Heart left ventricle (tissue), 16 donors: ENCODE measurements at regions not wholly inside any gene's neighbourhood (a gene's known extent, or its start where the extent isn't known, plus 50 kb on each side); places are given as distances from the start of the nearest gene placed in this dataset.
"Not testable (repeated sequence)": the region's sequence is repeated elsewhere in the genome, so short reads cannot be mapped to it uniquely, and the experiment has no call there.

Source experiments
- ATAC-seq, 4 donors: fragments of 200-7000 bp; cut with Tn5 transposase; one replicate each; pipeline ENCODE4 v1.9.1; 2020 to 2022; ENCODE audit warnings: moderate library complexity in 4 of 4, mild to moderate bottlenecking in 3 of 4, moderate number of reproducible peaks in 1 of 4
- DNase-seq, 5 donors: peaks; one replicate each; pipeline ENCODE4 v3.0.0-alpha.2; 2020
- H3K27ac ChIP-seq, 12 donors: fragments of 200-600 bp; sonication (generic) in 4 of 12; one replicate each; pipeline versions ENCODE4 v1.5.0 to v1.8.0; 2016 to 2022; ENCODE audit warnings: mild to moderate bottlenecking in 2 of 12
- H3K27me3 ChIP-seq, 9 donors: fragments of 200-600 bp; sonication (generic) in 2 of 9; one replicate each; pipeline versions ENCODE4 v1.5.1 to v1.8.0; 2016 to 2022; ENCODE audit warnings: mild to moderate bottlenecking in 3 of 9
- H3K36me3 ChIP-seq, 9 donors: fragments of 200-600 bp; sonication (generic) in 2 of 9; one replicate each; pipeline versions ENCODE4 v1.5.0 to v1.8.0; 2018 to 2022; ENCODE audit warnings: mild to moderate bottlenecking in 2 of 9
- H3K4me1 ChIP-seq, 12 donors: fragments of 200-600 bp; sonication (generic) in 4 of 12; one replicate each; pipeline versions ENCODE4 v1.5.0 to v1.8.0; 2016 to 2022; ENCODE audit warnings: mild to moderate bottlenecking in 3 of 12
- H3K4me3 ChIP-seq, 12 donors: fragments of 200-600 bp; sonication (generic) in 4 of 12; one replicate each; pipeline versions ENCODE4 v1.5.0 to v1.8.0; 2017 to 2022; ENCODE audit warnings: mild to moderate bottlenecking in 9 of 12, moderate library complexity in 4 of 12
- H3K9me3 ChIP-seq, 12 donors: fragments of 200-600 bp; sonication (generic) in 4 of 12; one replicate each; pipeline versions ENCODE4 v1.5.0 to v1.8.0; 2016 to 2022; ENCODE audit warnings: mild to moderate bottlenecking in 1 of 12
- CTCF ChIP-seq, 12 donors: fragments of 200-600 bp; sonication (generic) in 4 of 12; IDR thresholded peaks; one replicate each; pipeline versions ENCODE4 v1.5.0 to v1.8.0; 2018 to 2022; ENCODE audit warnings: antibody characterized with exemption in 12 of 12, mild to moderate bottlenecking in 5 of 12
- POLR2A ChIP-seq, 2 donors: fragments of 450-650 bp; IDR thresholded peaks; one replicate each; pipeline ENCODE4 v1.6.1; 2017; ENCODE audit warnings: antibody characterized with exemption in 2 of 2, mild to moderate bottlenecking in 2 of 2, moderate library complexity in 2 of 2
- WGBS, 4 donors: extraction: QIAGEN DNeasy Blood & Tissue Kit in 2 of 4; methylation state at CpG; one replicate each; pipeline versions ENCODE4 v1.1.5 to v1.1.7; 2013 to 2018; 5-methylcytosine and 5-hydroxymethylcytosine counted together
- intact Hi-C, 10 donors: fragments of 100-400 bp; cut with DNase I; formaldehyde crosslinking; loops; one replicate each; pipeline versions ENCODE4 v1.11.1 to v1.14.2; 2022
- donor health status: ischemic (EF 13 %, LVEDD 7.1; RV severe dilation, severe dysfunction).
- donor health status: healthy with polysubstance abuse.
- donor health status: DM: no; HTN: yes; CAD: no.
- donor health status: DM: no; HTN: no; CAD: no.
- donor health status: ischemic (EF 25% LVEDD 6.9; RV normal size, moderate dysfunction).
- donor health status: ischemic (EF 25% LVEDD 5.7; RV mildly dilated, moderate dysfunction).
- donor health status: healthy.
- donor health status: DM: yes; HTN: yes; CAD: no.
- donor health status: ischemic (EF 35%, LVEDD 5.7; RV mildly dilated, moderate dysfunction).
- donor health status: nonischemic (EF 11% LVEDD 7.7; RV severe dilation, severe dysfunction).
- donor health status: DM: yes; HTN: yes; CAD: no.
- donor health status: PGD.
- donor health status: ischemic (EF 29% LVEDD 5.4; RV normal size, mild dysfunction).
- donor health status: nonischemic (EF 23%, LVEDD 6.1; RV moderate dilation, normal function).

- no peak for ATAC-seq
- no peak for DNase-seq
- Histone ChIP-seq H3K4me3 (no peak overlapping the region), H3K9me3 (peaks cover 0 to 10% (median 0%) of the 10 kb centered on the region in 12 donors), H3K27ac (no peak overlapping the region), H3K36me3 (peaks cover 0 to 5% (median 0%) of the 10 kb centered on the region in 9 donors), H3K4me1 (peaks cover 0 to 45% (median 22%) of the 10 kb centered on the region in 12 donors), H3K27me3 (no peaks in the 10 kb centered on the region)
- intact Hi-C loops, result loop anchor here in 7 of 10 donors (10.0 kb wide), 4 partner anchors 149 to 251 kb away; partner anchors contain the start of genes ZNF267 (in 4 of the 7) and RUSF1 (in 1 of the 7)
- 78 to 96% (median 93%) methylated on average over 4 of the region's 4 CpGs for WGBS, 4 donors
- TF ChIP-seq POLR2A (IDR thresholded peaks at IDR 0.05), result no peak
- TF ChIP-seq CTCF (IDR thresholded peaks at IDR 0.05), result no peak
These were observed 157.7 kb upstream of the ZNF267 start for GRCh38 chr16:31715915-31716314.

DNA sequence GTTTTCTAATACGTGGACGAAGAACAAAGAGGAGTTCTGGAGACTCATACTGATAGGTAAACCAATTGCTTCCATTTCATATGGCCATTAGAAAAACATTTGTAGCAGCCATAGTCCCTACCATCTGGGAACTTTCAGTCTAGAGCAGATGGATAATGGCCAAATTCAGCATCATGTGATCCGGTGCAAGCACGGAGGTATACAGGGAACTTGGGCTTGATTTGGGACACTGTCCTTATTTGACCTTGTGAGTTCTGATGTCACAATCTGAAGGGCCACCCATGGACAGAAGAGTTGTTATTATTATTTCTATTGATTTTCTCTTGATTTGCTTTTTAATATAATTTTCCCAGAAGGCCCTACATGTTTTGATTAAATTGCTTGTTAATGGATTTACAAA, 154.6 kb upstream of the ZNF267 start:
- peak overlapping the region in 1 of 12 donors; percentile 22 for H3K27ac ChIP-seq
- 29 to 39% (median 32%) methylated on average over 4 of the region's 4 CpGs for WGBS, 4 donors
- ATAC-seq (peak; percentile 56 to 80 (median 67)), DNase-seq (no peak)
- H3K4me3 ChIP-seq, result no peak overlapping the region
- intact Hi-C loops, result loop anchor here in 7 of 10 donors (10.0 kb wide), 4 partner anchors 146 to 254 kb away; partner anchors contain the start of genes ZNF267 (in 4 of the 7) and RUSF1 (in 1 of the 7)
- peaks cover 0 to 13% (median 4%) of the 10 kb centered on the region in 9 donors for H3K36me3 ChIP-seq
- no peak for TF ChIP-seq CTCF (IDR thresholded peaks at IDR 0.05)
- no peak for TF ChIP-seq POLR2A (IDR thresholded peaks at IDR 0.05)
- peaks cover 0 to 45% (median 22%) of the 10 kb centered on the region in 12 donors for H3K4me1 ChIP-seq
- H3K9me3 ChIP-seq, result peaks cover 0 to 10% (median 0%) of the 10 kb centered on the region in 12 donors
- no peaks in the 10 kb centered on the region for H3K27me3 ChIP-seq

- Histone ChIP-seq H3K4me1 (no peaks in the 10 kb centered on the region), H3K4me3 (no peak overlapping the region), H3K27ac (no peak overlapping the region), H3K9me3 (peaks cover 0 to 68% (median 10%) of the 10 kb centered on the region in 12 donors), H3K36me3 (peaks cover 0 to 87% (median 23%) of the 10 kb centered on the region in 9 donors), H3K27me3 (no peaks in the 10 kb centered on the region)
- ATAC-seq (no peak), DNase-seq (no peak)
- intact Hi-C loops, result no loop called here
- TF ChIP-seq CTCF (IDR thresholded peaks at IDR 0.05) (no peak), POLR2A (IDR thresholded peaks at IDR 0.05) (no peak)
These were observed 146.1 kb upstream of the ZNF267 start for GRCh38 chr16:31727553-31727952.

DNA sequence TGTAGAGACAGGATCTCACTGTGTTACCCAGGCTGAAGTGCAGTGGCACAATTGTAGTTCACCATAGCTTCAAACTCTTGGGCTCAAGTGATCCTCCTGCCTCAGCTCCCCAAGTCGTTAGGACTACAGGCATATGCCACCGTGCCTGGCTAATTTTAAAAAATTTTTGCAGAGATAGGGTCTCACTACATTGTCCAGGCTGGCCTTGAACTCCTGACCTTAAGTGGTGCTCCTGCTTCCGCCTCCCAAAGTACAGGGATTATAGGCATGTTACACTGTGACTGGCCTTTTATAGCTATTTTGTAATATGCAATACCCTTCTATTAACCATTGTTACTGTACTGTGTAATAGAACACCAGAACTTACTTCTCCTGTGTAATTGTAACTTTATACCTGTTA, 139.3 kb upstream of the ZNF267 start:
- peaks cover 0 to 95% (median 42%) of the 10 kb centered on the region in 12 donors for H3K9me3 ChIP-seq
- no peak overlapping the region for H3K4me3 ChIP-seq
- H3K4me1 ChIP-seq, result no peaks in the 10 kb centered on the region
- ATAC-seq (no peak), DNase-seq (no peak)
- 96 to 97% (median 97%) methylated on average over 3 of the region's 3 CpGs for WGBS, 4 donors
- peaks cover 0 to 89% (median 34%) of the 10 kb centered on the region in 9 donors for H3K36me3 ChIP-seq
- intact Hi-C loops, result loop anchor here in 1 of 10 donors (10.0 kb wide), 1 partner anchor 59 kb away; no protein-coding TSS in a partner anchor
- TF ChIP-seq POLR2A (IDR thresholded peaks at IDR 0.05) (no peak), CTCF (IDR thresholded peaks at IDR 0.05) (no peak)
- no peak overlapping the region for H3K27ac ChIP-seq
- no peaks in the 10 kb centered on the region for H3K27me3 ChIP-seq

DNA sequence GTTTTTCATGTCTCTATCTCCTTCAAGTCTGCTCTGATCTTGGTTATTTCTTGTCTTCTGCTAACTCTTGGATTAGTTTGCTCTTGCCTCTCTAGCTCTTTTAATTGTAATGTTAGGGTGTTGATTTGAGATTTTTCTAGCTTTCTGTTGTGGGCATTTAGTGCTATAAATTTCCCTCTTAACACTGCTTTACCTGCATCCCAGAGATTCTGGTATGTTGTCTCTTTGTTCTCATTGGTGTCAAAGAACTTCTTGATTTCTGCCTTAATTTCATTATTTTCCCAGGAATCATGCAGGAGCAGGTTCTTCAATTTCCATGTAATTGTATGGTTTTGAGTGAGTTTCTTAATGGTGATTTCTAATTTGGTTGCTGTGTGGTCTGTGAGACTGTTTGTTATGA, 128.5 kb upstream of the ZNF267 start:
- Histone ChIP-seq H3K36me3 (peaks cover 0 to 79% (median 3%) of the 10 kb centered on the region in 9 donors), H3K9me3 (peaks cover 3 to 100% (median 80%) of the 10 kb centered on the region in 12 donors)
- H3K27me3 ChIP-seq, H3K4me1 ChIP-seq, H3K4me3 ChIP-seq, H3K27ac ChIP-seq, ATAC-seq, DNase-seq, intact Hi-C loops: not testable (repeated sequence)
